NCI-H146 treated with DMSO at 0.1 percent for 48 hours (cell line): ENCODE measurements at regions not wholly inside any gene's neighbourhood (a gene's known extent, or its start where the extent isn't known, plus 50 kb on each side); places are given as distances from the start of the nearest gene placed in this dataset.

Source experiments
- DNase-seq: peaks from one replicate; lab custom pipeline; 2025; ENCODE audit not compliant: unreplicated experiment; lab: John Stamatoyannopoulos, UW

DNA sequence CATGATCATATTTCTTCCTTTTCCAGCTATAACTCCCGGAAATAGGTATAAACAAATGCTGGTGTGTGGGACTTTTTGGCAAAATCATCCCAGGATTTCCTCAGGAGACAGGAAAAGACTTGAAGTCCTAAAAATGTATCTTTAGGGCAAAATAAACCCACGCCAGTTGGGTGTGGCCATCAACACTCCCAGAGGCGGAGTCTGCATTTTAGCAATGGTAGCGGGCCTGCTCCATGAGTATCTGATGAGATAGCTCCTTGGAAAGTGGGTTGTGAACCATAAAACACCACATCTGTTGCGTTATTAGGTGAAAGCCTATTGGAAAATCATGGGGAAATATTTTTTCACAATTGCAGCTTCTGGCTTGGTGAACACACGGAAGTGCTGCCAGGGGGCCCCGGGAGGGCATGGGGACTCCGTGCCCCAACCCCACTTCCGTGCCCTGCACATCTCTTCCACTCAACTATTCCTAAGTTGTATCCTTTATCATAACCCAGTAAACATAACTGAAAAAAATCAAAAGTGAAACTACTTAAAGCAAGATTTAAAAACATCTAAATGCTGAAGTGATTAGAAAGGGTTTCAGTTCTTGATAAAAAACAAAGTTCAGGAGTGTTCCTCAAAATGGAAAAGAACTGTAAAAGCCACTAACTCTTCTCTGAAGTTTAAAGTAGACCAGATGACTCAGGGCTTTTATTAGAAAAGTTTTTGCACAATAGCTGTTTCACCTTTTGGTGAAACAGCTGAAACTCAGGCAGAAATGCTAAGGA lies 111.2 kb downstream of the LRRC70 start:
- no peak for DNase-seq

DNA sequence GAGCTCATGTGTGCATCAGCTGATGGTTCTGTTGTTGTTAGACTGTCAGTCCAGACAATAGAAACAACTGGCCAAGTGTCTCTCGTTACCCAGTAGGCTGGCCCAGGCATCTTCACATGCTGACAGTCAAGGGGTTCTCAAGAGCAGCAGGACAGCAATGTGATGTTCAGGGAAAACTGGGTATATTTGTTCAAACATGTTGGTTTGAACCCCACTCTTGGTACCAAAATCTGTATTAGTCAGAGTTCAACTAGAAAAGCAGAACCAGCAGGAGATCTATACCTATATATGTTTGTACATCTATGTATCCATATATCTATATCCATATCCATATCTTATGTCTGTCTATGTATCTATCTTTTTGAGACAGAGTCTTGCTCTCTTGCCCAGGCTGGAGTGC lies 108.1 kb downstream of the LRRC70 start:
- no peak for DNase-seq

DNA sequence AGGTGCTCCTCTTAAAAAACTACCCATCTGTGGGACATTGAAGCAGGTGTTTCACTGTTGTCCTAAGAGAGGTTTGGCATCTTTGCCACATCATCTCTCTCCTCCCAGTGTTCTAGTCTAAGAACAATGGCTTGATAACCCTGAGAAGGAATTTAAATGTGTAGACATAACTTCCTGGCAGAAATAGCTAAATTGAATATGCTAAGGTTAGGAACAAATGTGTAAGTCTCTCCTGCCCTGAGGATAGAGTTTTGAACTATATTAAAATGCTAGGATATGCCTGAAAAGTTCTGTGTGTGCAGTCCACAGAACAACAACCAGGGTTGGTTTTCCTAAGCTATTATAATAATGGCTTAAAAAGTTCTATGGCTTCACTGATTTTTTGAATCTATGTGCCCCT lies 106.6 kb downstream of the LRRC70 start:
- no peak for DNase-seq

DNA sequence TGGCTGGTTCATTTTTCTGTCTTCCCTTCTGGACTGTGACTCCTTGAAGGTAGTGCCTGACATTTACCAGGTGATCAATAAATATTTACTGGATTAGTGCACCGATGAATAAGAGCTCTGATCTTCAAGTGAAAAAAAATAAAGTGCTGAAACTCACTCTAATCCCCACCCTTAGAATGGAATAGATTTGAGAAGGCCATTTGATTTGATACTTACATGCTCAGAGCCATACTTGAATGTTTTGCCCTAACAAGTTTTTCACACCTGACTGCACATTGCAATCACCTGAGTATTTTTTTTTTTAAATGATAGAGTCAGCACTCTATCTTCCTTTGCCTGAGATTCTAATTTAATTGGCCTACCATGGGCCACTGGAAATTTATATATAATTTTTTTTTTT lies 105.7 kb downstream of the LRRC70 start:
- no peak for DNase-seq

DNA sequence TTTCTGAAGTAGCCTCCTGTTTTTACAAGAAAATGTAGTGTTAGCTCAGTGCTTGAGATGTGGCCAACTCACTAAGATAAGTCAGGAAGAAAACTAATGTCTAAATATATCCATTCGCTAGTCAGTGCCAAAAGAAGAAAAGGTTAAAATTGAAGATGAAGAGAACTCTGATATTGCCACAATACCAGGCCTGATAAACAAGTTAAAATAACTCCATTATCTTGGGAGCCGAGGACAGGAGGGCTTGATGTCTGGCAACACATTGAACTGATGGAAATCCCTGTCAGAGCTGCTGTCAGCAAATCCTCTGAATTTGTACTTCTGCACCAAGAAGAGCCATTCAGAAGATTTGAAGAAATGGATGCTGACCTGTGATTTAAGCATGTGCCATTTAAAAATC lies 103.4 kb downstream of the LRRC70 start:
- DNase-seq: no peak

DNA sequence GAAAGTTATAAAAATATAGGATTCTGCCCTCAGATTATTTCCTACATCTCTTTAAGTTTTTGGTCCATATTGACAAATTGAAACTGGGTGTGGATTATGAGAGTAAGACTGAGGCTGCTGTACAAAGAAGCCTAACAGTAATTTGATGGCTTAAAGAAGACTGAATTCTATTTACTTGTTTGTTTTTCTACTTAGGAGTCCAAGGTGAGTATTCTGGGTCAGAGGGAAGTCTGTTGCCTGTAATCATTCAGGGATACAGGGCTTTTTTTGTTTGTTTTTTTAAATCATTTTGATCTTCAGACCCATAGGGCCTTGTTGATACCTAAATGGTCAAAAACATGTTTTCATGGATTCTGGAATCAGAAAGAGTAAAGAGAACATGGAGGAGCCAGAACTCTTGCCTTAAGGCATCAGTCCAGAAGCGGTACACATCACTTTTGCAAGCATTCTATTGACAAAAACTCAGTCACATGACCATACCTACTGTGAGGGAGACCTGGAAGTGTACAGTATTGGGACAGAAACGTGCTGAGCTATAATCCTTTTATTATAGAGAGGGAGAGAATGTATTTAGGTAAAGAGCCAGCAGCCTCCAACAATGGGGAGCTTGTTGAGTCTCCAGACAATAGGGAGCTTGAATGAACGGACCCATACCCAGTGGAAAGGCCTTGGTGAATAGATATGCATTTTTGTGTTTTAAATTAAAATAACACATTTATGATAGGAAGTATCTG lies 102.7 kb downstream of the LRRC70 start:
- DNase-seq: no peak

DNA sequence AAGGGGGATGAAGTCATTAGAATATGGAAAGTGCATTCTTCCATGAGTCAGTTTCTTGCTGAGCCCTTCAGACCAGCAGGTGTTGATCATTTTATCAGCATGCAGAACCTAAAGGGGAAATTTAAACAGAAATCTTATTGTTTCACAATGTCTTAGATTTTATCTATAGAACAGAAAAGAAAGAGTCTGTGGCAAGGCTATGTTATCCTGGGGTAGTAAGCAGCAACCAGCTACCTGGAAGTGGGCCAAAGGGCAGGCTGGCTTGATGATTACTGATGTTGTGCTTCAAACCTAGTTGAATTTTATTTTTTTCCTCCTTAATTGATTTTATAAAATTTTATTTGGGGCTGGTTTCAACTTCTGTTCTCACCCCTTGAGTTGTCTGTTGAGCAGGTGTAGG lies 101.5 kb downstream of the LRRC70 start:
- DNase-seq: no peak
